LNCAP (cell line): ENCODE measurements at regions not wholly inside any gene's neighbourhood (a gene's known extent, or its start where the extent isn't known, plus 50 kb on each side); places are given as distances from the start of the nearest gene placed in this dataset.

Source experiments
- TF ChIP-seq, protein P1 (sequence below): fragments of 450-650 bp; IDR thresholded peaks from 2 replicates; pipeline ENCODE4 v1.5.1; 2017; ENCODE audit warnings: mild to moderate bottlenecking

DNA sequence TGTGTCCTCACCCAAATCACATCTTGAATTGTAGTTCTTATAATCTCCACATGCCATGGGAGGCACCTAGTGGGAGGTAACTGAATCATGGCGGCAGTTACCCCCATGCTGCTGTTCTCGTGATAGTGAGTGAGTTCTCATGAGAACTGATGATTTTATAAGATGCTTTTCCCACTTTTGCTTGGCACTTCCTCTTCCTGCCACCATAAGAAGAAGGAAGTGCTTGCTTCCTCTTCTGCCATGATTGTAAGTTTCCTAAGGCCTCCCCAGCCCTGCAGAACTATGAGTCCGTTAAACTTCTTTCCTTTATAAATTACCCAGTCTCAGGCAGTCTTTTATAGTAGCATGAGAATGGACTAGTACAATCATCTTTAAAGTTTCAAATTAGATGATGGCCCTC is 902.4 kb upstream of the PIK3C3 start:
- TF ChIP-seq, protein P1, sequence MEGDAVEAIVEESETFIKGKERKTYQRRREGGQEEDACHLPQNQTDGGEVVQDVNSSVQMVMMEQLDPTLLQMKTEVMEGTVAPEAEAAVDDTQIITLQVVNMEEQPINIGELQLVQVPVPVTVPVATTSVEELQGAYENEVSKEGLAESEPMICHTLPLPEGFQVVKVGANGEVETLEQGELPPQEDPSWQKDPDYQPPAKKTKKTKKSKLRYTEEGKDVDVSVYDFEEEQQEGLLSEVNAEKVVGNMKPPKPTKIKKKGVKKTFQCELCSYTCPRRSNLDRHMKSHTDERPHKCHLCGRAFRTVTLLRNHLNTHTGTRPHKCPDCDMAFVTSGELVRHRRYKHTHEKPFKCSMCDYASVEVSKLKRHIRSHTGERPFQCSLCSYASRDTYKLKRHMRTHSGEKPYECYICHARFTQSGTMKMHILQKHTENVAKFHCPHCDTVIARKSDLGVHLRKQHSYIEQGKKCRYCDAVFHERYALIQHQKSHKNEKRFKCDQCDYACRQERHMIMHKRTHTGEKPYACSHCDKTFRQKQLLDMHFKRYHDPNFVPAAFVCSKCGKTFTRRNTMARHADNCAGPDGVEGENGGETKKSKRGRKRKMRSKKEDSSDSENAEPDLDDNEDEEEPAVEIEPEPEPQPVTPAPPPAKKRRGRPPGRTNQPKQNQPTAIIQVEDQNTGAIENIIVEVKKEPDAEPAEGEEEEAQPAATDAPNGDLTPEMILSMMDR: no peak

DNA sequence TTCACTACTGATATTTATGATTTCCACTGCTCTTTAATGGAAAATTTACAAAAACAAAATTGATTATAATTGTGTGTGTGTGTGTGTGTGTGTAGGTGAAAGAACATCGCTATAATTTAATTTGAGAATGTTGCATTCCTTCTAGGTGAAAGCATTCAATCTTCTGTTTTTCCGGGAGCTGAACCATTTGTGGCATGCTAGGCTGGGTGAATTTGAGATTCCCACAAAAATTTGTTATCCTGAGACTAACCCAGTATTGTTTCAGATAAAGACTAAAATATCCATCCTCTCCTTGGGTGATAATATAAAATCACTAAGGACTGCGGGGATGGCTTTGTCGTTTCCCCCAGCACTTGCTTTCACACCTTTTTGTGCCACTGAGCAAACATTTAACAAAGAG is 911.2 kb upstream of the PIK3C3 start:
- TF ChIP-seq, protein P1: no peak

DNA sequence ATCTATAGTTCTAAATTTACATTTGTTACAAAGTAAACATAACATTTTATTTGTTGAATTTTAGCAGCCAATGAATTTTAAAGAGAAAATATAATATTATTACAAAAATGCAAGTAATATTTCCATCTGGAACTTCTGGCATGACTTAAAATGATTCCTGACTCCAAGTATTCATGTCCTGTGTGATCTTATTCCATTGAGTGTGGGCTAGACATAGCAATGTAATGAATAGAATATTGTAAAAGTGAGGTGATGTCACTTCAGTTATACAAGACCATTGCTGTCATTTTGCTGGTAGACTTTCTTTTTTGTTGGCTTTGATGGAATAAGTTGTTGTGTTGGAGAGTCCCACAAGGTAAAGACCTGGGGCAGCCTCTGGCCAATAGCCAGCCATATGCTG is 912.2 kb upstream of the PIK3C3 start:
- TF ChIP-seq, protein P1: no peak

DNA sequence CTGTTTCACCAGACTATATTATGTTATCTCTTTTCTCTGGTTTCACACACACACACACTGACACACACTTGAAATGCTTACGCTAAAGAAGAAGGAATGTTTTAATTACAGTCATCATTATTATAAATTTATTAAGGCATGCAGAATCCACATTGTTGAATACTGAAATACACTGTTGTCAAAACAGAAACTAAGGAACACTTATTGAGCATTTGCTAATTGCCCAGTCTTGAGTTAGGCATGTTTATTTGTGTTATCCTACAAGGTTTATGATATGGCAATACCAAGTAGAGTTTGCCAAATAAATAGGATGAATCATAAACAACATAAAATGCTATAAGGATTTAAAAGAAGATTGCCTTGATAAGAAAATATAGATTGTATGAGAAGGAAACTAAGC is 917.0 kb upstream of the PIK3C3 start:
- TF ChIP-seq, protein P1: no peak

DNA sequence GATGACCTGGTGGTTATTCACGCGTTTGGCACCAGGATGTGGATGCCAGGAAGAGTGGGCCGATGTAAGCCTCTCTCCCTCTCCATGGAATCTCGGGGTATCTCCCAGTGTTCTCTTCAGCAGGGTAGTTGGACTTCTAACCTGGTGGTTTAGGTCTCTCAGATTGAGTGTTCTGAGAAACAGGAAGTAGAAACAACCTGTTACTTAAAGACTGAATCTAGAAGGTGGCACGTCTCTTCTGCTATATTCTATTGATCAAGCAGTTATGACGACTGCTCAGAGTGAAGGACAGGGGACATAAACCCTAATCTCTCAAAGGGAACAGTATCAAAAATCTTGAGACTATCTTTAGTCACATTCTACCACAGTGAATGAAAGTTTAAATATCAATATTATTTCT is 918.7 kb upstream of the PIK3C3 start:
- TF ChIP-seq, protein P1: no peak

DNA sequence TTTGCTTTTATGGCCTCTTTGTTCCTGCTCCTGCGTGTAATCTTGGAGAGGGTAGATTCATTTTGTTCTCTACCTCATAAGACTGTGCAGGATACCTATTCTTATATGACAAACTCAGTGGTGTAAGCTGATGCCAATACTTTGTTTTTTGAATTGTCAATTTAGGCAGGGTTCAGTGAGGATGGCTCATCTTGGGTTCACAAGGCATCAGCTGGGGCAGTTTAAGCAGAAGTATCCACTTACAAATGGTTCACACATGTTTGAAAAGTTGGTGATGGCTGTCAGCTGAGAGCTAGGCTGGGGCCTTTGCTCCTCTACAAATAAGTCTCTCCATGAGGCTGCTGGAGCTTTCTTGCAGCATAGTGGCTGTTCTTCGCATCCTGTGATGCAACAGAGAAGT is 920.6 kb upstream of the PIK3C3 start:
- TF ChIP-seq, protein P1: no peak

DNA sequence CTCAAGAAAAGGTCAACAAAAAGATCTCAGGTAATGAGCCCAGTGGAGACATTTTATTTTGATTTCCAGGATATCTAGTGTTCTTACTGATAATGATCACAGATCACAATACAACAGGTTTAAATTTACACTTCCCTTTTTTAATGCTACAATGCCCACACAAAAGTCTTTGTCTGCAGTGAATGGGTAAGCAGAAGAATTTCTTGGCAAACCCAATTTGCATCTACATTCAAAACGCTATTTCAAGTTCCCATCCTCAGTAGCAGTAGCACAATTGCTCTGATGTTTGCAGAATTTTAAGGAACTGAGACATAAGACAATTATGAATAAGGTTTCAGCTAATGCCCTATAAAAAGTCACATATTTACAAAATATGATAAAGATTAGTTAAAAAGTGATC is 929.4 kb upstream of the PIK3C3 start:
- TF ChIP-seq, protein P1: no peak

DNA sequence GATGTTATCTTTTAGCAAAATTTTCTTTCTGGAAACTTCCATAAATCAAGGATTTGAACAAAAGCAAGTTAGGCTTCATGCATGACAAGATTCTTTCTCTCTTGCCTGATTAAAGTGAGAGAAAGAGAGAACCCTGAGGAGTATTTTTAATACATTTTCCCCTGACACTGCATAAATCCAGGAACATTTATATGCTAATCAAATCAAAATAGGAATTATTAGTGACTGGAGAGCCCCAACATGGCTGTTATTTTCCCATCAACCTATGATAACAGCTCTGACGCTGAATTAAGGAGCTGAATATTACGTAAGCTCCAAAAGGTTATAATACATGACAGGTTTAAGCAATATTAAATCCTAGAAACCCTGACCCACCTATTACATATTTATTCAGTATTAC is 930.2 kb upstream of the PIK3C3 start:
- TF ChIP-seq, protein P1: no peak
